Fibroblast of skin of scalp (primary cell): ENCODE measurements at regions not wholly inside any gene's neighbourhood (a gene's known extent, or its start where the extent isn't known, plus 50 kb on each side); places are given as distances from the start of the nearest gene placed in this dataset.
"Not testable (repeated sequence)": the region's sequence is repeated elsewhere in the genome, so short reads cannot be mapped to it uniquely, and the experiment has no call there.

ENCODE experiments used
- DNase-seq: peaks from one replicate; pipeline ENCODE4 v3.0.0-alpha.2; 2013

DNA sequence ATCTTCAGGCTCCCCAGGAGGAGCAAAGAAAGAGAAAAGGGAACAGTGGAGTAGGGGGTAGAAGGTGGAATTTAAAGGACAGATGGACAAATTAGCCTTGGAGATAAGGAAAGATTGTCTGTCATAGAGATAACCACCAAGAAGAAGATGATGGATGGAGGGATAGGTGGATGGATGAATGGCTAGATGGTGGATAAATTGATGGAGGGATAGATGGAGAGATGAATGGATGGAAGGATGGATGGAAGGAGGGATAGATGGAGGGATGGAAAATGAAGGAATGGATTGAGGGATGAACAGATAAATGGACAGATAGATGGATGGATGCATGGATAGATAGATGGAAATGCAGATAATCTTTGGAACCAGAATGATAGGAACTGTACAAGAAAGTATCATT, 102.8 kb downstream of the TNFAIP3 start:
- no peak for DNase-seq

DNA sequence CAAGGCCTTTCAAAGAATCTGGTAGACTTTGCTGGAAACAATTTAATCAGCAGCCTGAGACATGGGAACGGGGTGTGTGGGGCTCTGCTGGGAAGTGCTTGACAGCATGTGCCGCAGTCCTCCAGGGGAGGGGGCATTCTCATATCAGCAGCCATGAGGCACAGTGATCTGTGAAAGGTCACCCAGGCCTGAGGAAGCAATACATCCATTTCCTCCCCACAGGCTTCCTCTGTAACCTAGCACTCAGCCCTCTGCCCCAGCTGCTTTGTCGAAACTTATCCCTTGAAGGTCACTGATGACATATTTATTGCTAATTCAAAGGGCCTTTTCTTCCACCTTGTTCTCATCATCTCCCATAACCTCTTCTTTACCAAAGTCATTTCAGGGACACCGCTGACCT, 103.3 kb downstream of the TNFAIP3 start:
- DNase-seq: no peak

DNA sequence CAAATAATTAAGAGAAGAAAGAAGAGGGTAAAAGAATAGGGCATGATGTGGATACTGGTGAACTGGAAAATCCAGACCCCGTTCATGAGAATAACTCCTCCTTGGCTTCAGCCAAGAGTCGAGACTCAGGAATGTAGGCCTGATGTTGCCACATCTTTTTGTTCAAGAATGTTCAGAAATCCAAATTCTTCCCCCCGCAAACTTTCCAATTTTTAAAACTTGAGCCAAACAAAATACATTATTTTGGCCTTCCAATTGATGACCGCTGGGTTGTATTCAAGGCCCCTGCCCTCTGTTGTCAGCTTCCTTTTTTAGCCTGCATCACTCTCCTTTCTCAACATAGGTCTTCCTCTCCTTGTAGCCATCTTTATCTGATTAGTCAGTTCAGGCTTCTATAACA, 106.1 kb downstream of the TNFAIP3 start:
- DNase-seq: peak; percentile 57

DNA sequence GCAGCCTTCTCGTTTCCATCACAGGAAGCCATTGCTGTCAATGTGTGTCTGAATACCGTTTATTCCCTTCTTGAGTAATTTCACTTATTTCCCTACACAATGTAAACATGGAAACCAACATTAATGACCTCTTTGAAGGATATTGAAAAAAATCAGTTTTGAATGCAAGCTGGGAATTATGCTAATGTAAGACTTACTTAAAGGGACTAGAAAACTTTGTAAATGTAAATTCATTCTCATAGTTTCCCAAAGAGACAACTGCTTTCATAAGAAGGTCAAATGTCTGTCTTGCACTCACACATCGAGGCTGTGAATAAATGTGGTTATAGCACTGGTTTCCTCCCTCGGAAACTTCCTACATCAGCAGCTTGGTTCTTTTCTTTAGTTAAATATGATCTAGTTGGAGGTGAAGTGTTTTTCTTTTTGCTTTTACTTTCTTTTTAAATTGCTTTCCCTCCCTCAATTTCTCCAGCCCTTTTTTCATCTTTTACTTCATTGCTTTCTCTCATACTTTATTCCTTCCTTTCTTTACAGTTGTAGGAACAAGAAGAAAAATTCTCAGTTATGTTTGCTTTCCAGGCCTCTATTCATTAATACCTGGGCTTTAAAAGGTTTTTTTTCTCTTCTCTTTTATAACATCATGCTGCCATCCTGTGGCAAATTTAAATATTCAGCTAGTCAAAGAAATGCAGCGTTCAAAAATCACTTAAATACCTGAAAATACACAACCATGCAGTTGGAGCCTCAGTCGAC, 108.3 kb downstream of the TNFAIP3 start:
- DNase-seq: no peak

DNA sequence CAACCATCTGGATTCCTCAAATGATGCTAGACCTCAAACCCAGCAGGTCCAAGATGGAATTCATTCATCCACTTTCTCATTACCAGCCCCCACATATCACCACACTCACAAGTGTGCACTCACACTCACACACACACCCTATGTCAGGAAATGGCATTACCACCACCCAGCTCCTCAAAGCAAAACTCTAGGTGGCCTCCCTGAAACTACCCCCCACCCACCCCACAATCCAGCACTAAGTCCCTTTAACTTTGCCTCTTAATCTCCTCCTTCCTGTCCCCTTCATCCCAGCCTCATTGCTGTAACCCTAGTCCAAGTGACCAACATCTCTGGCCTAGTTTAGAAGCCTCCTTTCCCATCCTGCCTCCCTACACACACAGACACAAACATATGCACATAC, 109.4 kb downstream of the TNFAIP3 start:
- no peak for DNase-seq

DNA sequence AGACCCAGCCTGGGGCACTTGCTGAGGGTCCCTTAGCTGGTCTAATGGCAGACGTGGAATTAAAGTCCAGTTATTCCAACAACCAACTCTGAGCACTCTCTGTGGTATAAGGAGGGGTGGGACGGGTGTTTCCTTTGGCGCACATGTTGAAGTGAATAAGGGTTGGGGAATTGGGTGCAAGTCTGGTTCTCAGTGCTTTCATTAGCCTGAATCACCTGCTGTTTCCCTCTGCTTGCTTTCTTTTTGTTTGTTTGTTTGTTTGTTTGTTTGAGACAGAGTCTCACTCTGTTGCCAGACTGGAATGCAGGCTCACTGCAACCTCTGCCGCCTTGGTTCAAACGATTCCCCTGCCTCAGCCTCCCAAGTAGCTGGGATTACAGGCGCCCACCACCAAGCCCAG, 110.1 kb downstream of the TNFAIP3 start:
- no peak for DNase-seq

DNA sequence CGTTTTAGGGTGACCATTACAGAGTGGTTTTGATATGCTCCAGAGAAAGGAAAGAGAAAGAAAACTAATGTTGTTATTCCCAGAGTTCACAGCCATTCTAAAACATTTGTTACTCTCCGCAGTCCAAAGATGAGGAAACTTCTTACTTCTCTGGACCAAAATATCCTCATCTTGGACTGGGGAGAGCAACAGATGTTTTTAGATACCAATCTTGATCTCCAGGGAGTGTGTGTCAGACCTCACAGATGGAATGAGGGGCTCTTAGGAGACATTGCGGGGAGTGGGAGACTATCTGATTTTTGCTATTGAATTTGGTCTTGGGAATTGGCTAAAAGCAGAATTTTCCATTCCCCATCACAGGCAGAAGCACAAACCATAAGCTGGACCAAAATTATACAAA, 110.8 kb downstream of the TNFAIP3 start:
- no peak for DNase-seq

DNA sequence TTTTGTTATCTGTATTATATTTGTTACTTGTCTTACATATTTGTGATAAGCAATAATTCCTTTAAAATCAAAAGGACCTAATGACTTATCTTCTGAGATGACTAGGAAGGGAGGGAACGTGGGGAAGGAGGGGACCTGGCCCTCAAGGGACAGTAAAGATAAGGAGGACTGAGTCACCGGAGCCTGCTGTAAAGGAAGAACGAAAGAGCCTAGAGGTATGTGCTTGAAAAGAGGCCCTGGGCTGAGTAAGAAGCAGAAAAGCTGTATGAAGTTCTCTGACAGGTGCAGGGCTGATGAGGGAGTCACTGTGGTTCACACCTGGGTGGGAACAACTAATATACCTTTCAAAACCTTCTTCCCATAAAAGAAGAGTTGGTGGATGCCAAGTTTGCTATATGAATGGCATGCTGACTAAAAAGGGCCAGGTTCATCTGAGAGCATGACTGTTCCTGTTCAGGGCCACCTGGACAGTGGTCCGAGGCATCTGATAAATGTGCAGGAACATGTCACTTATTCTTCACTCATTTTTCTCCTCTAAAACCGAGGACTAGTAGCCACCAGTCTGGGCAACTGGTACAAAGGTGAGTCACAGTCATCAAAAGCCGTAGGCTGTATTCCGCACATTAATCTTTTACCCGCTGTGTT, 111.3 kb downstream of the TNFAIP3 start:
- no peak for DNase-seq

DNA sequence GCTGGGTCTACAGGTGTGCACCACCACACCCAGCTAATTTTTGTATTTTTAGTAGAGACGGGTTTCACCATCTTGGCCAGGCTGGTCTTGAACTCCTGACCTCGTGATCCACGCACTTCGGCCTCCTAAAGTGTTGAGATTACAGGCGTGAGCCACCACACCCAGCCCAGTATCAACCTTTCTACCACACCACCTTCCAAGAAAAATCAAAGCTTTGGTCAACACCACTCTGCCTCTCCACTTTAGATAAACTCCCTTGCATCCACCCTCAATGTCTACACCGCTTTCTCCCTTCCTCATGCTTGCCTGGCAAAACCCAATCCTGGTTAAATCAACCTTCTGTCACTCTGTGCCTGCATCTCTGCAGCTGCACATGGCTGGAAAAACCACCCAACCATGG, 112.2 kb downstream of the TNFAIP3 start:
- not testable (repeated sequence) for DNase-seq

DNA sequence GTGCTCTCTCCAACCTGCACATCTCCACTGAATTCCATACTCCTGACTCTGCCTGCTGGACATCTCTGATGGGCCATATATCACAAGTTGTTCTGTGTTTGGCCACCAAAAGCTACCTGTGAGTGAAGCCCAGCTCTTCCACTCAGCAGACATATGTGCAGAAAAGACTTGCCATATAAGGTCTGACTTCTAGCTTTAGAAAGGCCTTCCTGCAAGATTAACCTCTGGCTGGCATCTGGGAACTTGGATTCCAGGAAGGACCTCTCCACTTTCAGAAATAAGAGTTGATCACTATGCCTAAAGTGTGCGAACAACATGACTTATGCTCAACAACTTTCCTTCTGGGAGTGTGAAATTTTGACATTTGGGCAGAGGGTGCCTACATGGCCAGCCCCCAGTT, 113.7 kb downstream of the TNFAIP3 start:
- DNase-seq: no peak

DNA sequence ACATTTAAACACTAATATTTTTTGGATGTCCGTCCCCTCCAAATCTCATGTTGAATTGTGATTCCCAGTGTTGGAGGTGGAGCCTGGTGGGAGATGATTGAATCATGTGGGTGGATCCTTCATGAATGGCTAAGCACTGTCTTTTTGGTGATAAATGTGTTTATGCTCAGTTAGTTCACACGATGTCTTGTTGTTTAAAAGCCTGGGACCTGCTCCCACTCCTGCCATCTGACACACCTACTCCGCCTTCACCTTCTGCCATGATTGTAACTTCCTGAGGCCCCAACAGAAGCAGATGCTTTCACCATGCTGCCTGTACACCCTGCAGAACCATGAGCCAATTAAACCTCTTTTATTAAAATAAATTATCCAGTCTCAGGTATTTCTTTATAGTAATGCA, 114.7 kb downstream of the TNFAIP3 start:
- DNase-seq: no peak

DNA sequence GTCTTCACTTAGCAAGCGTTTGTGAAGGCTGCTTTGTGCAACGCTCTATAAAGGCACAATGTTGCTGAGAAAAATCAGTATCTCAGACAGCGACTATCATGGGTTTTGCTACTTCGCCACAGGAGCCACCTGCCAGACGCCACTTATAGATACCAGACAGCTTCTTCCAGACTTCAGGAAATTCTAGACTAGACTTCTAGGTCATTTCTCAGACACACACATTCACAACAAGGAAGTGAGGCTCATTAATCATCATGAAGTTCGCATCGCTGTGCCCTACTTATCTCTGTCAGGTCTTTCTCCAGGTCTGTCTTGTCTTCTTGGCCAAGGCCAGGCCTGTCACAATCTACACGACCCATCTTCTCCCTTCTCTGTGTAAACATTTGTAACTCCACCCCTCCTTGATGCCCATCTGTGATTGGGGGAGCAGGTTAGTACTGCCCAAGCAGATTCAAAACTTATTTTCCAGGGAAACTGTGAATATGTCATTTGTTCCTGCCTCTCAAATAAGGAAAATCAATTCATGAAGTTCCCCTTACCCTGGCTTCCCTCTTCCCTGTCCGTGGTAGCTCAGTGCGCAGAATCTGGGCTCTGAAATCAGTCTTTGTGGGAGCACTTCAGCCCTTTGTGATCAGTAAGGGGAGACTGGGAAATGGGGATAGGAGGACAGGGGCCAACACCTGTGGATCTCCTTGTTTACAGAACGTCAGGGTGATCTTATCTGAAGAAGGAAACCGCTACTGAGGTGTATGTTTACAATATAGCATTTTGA, 115.5 kb downstream of the TNFAIP3 start:
- no peak for DNase-seq

DNA sequence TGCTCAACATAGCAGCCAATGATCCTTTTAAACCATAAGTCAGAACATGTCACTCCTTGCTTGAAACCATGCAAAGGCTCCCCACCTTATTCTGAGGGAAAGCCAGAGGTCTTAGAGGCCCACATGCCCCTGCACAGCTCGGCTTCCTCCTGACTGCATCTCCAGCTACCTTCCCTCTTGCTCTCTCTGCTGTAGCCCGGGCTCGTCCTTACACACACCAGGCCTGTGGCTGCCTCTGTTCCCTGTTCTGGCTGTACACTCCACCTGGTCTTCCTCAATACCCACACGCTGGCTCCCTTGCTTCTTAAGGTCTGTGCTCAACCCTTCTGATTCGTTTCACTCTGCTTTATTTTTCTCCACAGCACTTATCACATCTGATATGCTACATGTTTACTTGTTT, 116.2 kb downstream of the TNFAIP3 start:
- no peak for DNase-seq

DNA sequence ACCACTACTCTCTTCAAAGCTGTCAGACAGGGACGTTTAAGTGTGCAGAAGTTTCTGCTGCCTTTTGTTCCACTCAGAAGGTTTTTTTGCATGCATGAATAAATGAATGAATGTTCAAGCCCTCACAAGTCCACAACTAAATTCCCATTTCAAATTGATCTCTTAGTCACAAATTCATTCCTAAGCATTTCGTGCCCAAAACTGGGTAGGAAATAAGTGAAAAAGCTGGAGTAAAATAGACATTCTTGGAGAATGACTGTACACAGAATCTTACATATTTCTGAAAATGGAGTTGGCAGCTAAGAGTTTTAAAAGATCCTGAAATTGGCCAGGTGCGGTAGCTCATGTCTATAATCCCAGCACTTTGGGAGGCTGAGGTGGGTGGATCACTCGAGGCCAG, 117.6 kb downstream of the PERP start:
- peak; percentile 18 for DNase-seq

DNA sequence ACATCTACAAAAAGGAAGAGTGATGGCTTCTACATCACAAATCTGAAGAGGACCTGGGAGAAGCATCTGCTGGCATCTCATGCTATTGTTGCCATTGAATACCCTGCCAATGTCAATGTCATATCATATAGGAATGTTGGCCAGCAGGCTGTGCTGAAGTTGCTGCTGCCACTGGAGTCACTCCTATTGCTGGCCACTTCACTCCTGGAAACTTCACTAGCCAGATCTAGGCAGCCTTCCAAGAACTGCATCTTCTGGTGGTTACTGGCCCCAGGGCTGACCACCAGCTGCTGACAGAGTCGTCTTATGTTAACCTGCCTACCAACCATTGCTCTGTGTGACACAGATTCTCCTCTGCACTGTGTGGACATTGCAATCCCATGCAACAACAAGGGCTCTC, 111.8 kb downstream of the PERP start:
- DNase-seq: no peak

DNA sequence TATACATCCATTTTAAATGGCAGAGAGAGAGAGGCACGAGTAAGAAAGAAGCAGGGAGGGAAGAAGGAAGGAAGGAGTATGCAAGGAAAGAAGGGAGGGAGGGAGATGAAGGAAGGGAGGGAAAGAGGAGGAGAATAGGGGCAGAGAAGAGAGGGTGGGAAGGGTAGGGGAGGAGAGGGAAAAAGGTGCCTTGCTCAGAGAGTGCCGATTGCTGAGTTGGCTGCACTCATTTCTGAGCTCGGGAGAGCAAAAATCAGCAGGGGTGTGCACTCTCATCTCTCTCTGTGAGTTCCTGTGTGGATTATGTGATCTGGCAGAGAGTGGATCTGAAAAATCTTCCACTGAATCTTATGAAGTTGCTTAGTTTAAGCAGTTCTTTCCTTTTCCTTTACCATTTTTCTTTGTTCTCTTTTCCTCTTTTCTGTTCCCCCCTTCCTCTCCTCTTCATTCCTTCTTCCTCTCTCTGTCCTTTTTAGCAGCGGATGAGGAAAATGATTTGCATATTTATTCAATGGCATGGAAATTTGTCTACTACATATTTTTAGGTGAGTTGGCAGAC, 108.7 kb downstream of the PERP start:
- no peak for DNase-seq

DNA sequence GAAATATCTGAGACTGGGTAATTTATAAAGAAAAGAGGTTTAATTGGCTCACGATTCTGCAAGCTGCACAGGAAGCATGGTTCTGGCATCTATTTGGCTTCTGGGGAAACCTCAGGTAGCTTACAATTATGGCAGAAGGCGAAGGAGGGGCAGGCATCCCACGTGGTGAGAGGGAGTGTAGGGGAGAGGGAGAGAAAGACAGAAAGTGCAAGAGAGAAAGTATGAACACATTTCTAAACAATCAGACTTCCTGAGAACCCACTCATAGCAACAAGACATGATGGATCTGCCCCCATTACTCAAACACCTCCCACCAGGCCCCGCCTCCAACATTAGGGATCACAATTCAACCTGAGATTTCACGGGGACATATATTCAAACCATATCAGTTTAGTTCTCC, 107.4 kb downstream of the PERP start:
- no peak for DNase-seq

DNA sequence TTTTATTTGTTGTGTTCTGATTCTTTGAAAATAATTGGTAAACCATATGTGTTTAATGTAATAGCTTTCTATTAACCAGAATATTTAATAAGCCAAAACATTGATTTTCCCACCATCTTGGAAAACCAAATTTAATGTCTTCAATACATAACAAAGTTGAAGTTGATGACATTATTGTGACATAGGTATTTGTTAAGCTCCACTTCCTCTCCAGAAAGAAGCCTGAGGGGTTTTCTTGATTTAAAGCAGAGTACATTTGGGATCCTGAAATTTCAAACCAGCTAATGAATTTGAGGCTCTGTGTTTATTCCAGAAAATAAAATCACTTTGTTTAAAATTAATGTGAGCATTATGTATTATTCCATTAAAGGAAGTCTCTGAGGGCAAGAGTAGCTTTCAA, 106.3 kb downstream of the PERP start:
- no peak for DNase-seq

DNA sequence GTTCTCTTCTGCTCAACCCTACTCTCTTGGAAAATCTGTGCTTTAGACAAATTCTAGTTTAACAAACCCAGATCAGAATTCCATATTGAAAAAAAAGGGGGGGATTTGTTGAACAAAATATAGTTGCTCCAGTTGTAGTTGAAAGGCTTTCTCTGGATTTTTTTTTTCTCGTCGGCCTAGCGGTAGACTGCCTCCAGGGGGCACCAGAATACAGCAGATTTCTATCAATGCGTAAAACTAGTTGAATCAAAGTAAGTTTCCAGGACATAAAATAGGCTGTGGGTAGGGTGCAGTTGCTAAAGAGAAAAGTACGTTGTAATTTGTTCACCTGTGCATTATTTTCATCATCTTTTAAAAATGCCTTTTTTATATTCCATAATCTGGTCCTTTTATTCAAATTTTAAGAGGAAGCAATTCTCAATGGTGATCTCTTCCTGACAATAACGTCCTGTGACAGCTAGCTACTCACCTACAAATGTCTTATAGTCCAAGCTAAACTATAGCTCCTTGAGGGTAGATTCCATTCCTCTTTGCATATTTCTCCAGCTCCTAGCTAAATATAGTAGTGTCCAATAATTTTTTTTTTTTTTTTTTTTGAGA, 105.4 kb downstream of the PERP start:
- peak; percentile 44 for DNase-seq

DNA sequence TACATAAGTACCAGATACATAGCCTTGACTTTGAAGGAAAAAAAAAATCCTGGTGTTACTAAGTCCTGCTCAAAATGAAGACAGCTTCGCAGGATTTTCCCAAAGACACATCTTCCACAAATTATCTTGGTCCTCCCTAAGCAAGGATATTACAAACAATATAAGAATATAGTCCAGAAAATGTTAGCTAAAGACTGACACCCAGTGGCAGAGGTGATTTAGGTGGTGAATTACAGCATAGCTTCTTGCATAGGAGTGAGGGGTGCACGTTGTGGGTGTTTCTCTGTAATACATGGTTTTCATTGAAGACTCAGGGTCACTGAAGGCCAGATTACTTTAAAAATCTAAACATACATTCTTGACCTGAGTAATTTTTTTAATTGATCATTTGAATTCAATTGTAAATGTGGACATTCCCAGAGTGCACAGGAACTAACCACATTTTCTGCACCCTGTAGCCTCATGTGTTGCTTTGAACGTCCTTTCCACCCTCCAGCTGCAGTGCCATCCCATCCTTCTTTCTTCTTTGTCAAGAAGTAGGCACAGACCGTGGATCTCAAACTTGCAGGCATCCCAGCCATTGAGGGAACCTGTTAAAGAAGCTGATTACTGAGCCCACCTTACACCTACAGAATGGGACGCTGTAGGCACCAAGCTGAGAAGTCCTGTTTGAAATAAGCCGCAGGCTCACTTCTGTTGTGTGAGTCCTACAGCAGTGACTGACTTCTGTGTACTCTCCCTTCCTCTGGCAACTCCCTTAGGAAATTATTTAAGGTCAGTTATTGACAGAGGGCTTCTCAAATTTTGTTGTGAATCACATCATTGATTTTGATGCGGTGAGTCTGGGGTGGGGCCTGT, 102.6 kb downstream of the PERP start:
- DNase-seq: peak; percentile 32

DNA sequence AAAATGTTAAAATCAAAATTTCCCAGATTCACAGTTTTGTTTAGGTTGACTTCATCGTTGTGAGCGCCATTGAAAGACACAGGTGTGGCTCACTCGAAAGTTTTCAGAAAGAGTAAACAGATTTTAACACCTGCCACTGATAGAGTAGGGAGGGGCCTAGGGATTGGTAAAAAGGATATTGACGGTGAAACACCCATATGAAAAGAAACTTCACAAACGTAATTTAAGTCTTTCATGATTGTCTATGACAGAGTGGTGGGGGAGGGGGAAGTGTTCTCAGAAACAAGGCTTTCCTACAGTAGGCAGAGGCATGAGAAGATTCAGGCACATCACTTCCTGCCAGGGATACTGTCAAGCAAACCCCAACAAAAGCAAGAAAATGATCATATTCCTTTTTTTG, 101.4 kb downstream of the PERP start:
- DNase-seq: no peak

DNA sequence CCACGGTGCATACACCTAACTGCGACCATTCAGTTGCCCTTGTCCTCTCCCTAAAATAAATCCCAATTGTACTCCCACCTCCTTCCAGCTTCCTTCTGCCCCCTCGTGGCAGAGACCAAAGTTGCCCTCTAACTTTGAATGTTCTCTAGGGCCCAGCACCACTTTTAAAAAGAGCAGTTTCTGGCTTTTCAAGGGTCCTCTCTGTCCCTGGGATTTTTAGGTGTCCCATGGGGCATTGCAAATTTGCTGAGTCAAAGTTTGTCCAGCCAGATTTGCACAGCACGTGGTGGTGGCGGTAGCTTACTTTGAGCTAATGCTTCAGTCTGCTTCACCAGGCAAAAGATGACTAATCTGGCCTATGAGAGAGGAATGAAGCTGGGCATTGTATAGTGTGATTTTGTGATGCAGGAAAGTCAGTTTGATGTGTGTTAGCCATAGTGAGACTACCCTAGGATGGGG, 100.2 kb downstream of the PERP start:
- DNase-seq: peak; percentile 27
